CD14-positive monocyte (primary cell): ENCODE measurements at regions not wholly inside any gene's neighbourhood (a gene's known extent, or its start where the extent isn't known, plus 50 kb on each side); places are given as distances from the start of the nearest gene placed in this dataset.

Experiments
- DNase-seq, 3 donors: peaks; one replicate each; pipeline ENCODE4 v3.0.0-alpha.2; 2011 to 2022
- H2AFZ ChIP-seq: 2 replicates; pipeline ENCODE4 v1.6.0; 2012; ENCODE audit warnings: mild to moderate bottlenecking, low read depth, low read length, inconsistent platforms; ENCODE audit not compliant: insufficient read depth, poor library complexity, severe bottlenecking
- H3K27ac ChIP-seq, 2 donors: 1 replicate in 1 of 2; 2 replicates in 1 of 2; pipeline ENCODE4 v1.5.1; 2012 to 2013; ENCODE audit warnings: low read length in 2 of 2, control low read depth in 1 of 2, inconsistent platforms in 1 of 2, low read depth in 1 of 2, mild to moderate bottlenecking in 1 of 2
- H3K27me3 ChIP-seq, 2 donors: one replicate each; pipeline versions ENCODE4 v1.6.0 to v1.6.1; 2011 to 2013; ENCODE audit warnings: low read length in 2 of 2; ENCODE audit not compliant: control insufficient read depth in 2 of 2, insufficient read depth in 2 of 2
- H3K36me3 ChIP-seq, 2 donors: replicated peaks in 1 of 2; 1 replicate in 1 of 2; 2 replicates in 1 of 2; pipeline versions ENCODE4 v1.5.1 to v1.6.1; 2012 to 2013; ENCODE audit warnings: low read length in 2 of 2, control low read depth in 1 of 2, inconsistent platforms in 1 of 2, mild to moderate bottlenecking in 1 of 2; ENCODE audit not compliant: insufficient read depth in 2 of 2, control insufficient read depth in 1 of 2
- H3K4me1 ChIP-seq, 2 donors: 1 replicate in 1 of 2; 2 replicates in 1 of 2; pipeline versions ENCODE4 v1.5.1 to v1.6.1; 2012 to 2013; ENCODE audit warnings: low read length in 2 of 2, control low read depth in 1 of 2, inconsistent platforms in 1 of 2, mild to moderate bottlenecking in 1 of 2, moderate library complexity in 1 of 2; ENCODE audit not compliant: insufficient read depth in 2 of 2, control insufficient read depth in 1 of 2
- H3K4me2 ChIP-seq: replicated peaks from 2 replicates; pipeline ENCODE3; 2012; ENCODE audit warnings: low read length, moderate library complexity, mild to moderate bottlenecking; ENCODE audit not compliant: poor library complexity, severe bottlenecking; ENCODE audit errors: extremely low read depth
- H3K4me3 ChIP-seq, 3 experiments: fragments of 200-600 bp in 1 of 3; sonication (generic) in 1 of 3; replicated peaks in 1 of 3; 1 replicate in 2 of 3; 2 replicates in 1 of 3; pipeline ENCODE4 v1.5.1; 2011 to 2013; ENCODE audit warnings: low read length in 3 of 3, mild to moderate bottlenecking in 3 of 3, control low read depth in 2 of 3, low read depth in 2 of 3, inconsistent platforms in 1 of 3, moderate library complexity in 1 of 3
- H3K79me2 ChIP-seq: 2 replicates; pipeline ENCODE4 v1.6.0; 2012; ENCODE audit warnings: mild to moderate bottlenecking, control low read depth, inconsistent platforms, low read length, moderate library complexity; ENCODE audit not compliant: insufficient read depth
- H3K9ac ChIP-seq: 2 replicates; pipeline ENCODE4 v1.6.0; 2017; ENCODE audit warnings: low read length, mild to moderate bottlenecking; ENCODE audit not compliant: insufficient read depth, poor library complexity, severe bottlenecking
- H3K9me3 ChIP-seq, 2 donors: replicated peaks in 1 of 2; 1 replicate in 1 of 2; 2 replicates in 1 of 2; pipeline versions ENCODE4 v1.5.1 to v1.6.1; 2012 to 2013; ENCODE audit warnings: low read length in 2 of 2, control low read depth in 1 of 2; ENCODE audit not compliant: control insufficient read depth in 1 of 2, insufficient read depth in 1 of 2
- H4K20me1 ChIP-seq: 2 replicates; pipeline ENCODE4 v1.6.0; 2012; ENCODE audit warnings: mild to moderate bottlenecking, low read length, control low read depth, moderate library complexity; ENCODE audit not compliant: insufficient read depth
- H3K27ac Mint-ChIP-seq, 7 donors: one replicate each; pipeline ENCODE4 v1.8.0; 2020; ENCODE audit warnings: mild to moderate bottlenecking in 7 of 7, mixed read lengths in 7 of 7, moderate library complexity in 6 of 7, inconsistent platforms in 2 of 7
- H3K27me3 Mint-ChIP-seq, 3 donors: one replicate each; pipeline ENCODE4 v1.8.0; 2021 to 2022; ENCODE audit warnings: low read depth in 3 of 3, mild to moderate bottlenecking in 3 of 3, mixed read lengths in 3 of 3, moderate library complexity in 3 of 3, inconsistent platforms in 1 of 3
- H3K36me3 Mint-ChIP-seq, 2 donors: one replicate each; pipeline ENCODE4 v1.8.0; 2020; ENCODE audit warnings: mixed read lengths in 2 of 2, inconsistent platforms in 1 of 2, mild to moderate bottlenecking in 1 of 2
- H3K4me1 Mint-ChIP-seq: one replicate; pipeline ENCODE4 v1.8.0; 2020; ENCODE audit warnings: mild to moderate bottlenecking, mixed read lengths
- H3K4me3 Mint-ChIP-seq, 2 donors: one replicate each; pipeline ENCODE4 v1.8.0; 2020; ENCODE audit warnings: mild to moderate bottlenecking in 2 of 2, mixed read lengths in 2 of 2, moderate library complexity in 1 of 2
- H3K9me3 Mint-ChIP-seq, 7 donors: one replicate each; pipeline ENCODE4 v1.8.0; 2020 to 2022; ENCODE audit warnings: mixed read lengths in 7 of 7, mild to moderate bottlenecking in 6 of 7, moderate library complexity in 6 of 7, inconsistent platforms in 2 of 7
- WGBS: methylation state at CpG from one replicate; pipeline ENCODE4 v1.1.5; 2013; ENCODE audit warnings: missing lambda C conversion rate; ENCODE audit not compliant: insufficient coverage; 5-methylcytosine and 5-hydroxymethylcytosine counted together
- intact Hi-C, 2 donors: fragments of 100-400 bp; cut with micrococcal nuclease; formaldehyde crosslinking; loops; one replicate each; pipeline versions ENCODE4 v1.15.0 to v1.15.1; 2023
- TF ChIP-seq, protein P1 (sequence below): fragments of 200-600 bp; IDR thresholded peaks from one replicate; pipeline ENCODE4 v1.8.0; 2022; ENCODE audit warnings: antibody characterized with exemption, mild to moderate bottlenecking

- no peaks in the 10 kb centered on the region for H3K79me2 ChIP-seq
- H3K27me3 ChIP-seq, result no peaks in the 10 kb centered on the region
- Mint-ChIP-seq H3K9me3 (peaks cover 0 to 8% (median 3%) of the 10 kb centered on the region in 7 donors), H3K27me3 (no peaks in the 10 kb centered on the region), H3K4me3 (no peak overlapping the region), H3K4me1 (peaks cover 13% of the 10 kb centered on the region), H3K36me3 (no peaks in the 10 kb centered on the region), H3K27ac (no peak overlapping the region)
- H3K9me3 ChIP-seq, result peaks cover 0 to 5% of the 10 kb centered on the region in 2 donors
- H3K4me2 ChIP-seq, result no peak overlapping the region
- no peak overlapping the region for H3K9ac ChIP-seq
- TF ChIP-seq, protein P1, sequence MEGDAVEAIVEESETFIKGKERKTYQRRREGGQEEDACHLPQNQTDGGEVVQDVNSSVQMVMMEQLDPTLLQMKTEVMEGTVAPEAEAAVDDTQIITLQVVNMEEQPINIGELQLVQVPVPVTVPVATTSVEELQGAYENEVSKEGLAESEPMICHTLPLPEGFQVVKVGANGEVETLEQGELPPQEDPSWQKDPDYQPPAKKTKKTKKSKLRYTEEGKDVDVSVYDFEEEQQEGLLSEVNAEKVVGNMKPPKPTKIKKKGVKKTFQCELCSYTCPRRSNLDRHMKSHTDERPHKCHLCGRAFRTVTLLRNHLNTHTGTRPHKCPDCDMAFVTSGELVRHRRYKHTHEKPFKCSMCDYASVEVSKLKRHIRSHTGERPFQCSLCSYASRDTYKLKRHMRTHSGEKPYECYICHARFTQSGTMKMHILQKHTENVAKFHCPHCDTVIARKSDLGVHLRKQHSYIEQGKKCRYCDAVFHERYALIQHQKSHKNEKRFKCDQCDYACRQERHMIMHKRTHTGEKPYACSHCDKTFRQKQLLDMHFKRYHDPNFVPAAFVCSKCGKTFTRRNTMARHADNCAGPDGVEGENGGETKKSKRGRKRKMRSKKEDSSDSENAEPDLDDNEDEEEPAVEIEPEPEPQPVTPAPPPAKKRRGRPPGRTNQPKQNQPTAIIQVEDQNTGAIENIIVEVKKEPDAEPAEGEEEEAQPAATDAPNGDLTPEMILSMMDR, result no peak
- H2AFZ ChIP-seq, result no peak overlapping the region
- no peak overlapping the region for H3K4me3 ChIP-seq
- H3K4me1 ChIP-seq, result peaks cover 3 to 6% of the 10 kb centered on the region in 2 donors
- H4K20me1 ChIP-seq, result no peaks in the 10 kb centered on the region
- DNase-seq, result no peak
- H3K36me3 ChIP-seq, result no peaks in the 10 kb centered on the region
- no peak overlapping the region for H3K27ac ChIP-seq
- intact Hi-C loops, result no loop called here
Observed at GRCh38 chrX:148265829-148266228, 234.6 kb upstream of the AFF2 start.

GRCh38 chrX:148268673-148269072 is 231.7 kb upstream of the AFF2 start:
- intact Hi-C loops, result no loop called here
- Histone ChIP-seq H4K20me1 (no peaks in the 10 kb centered on the region), H3K4me1 (peaks cover 3 to 6% of the 10 kb centered on the region in 2 donors), H3K4me2 (no peak overlapping the region), H2AFZ (no peak overlapping the region), H3K36me3 (no peaks in the 10 kb centered on the region), H3K9me3 (no peaks in the 10 kb centered on the region), H3K27me3 (no peaks in the 10 kb centered on the region), H3K79me2 (no peaks in the 10 kb centered on the region), H3K4me3 (no peak overlapping the region), H3K9ac (no peak overlapping the region), H3K27ac (no peak overlapping the region)
- Mint-ChIP-seq H3K27me3 (no peaks in the 10 kb centered on the region), H3K36me3 (no peaks in the 10 kb centered on the region), H3K4me3 (no peak overlapping the region), H3K4me1 (peaks cover 21% of the 10 kb centered on the region), H3K27ac (no peak overlapping the region), H3K9me3 (peaks cover 0 to 5% (median 2%) of the 10 kb centered on the region in 7 donors)
- no CpG with 5 or more reads among the region's 1 CpG for WGBS
- TF ChIP-seq, protein P1, result no peak
- no peak for DNase-seq
